ENCODE measurements at regions not wholly inside any gene's neighbourhood (a gene's known extent, or its start where the extent isn't known, plus 50 kb on each side); places are given as distances from the start of the nearest gene placed in this dataset.
"Not testable (repeated sequence)": the region's sequence is repeated elsewhere in the genome, so short reads cannot be mapped to it uniquely, and the experiment has no call there.

DNA sequence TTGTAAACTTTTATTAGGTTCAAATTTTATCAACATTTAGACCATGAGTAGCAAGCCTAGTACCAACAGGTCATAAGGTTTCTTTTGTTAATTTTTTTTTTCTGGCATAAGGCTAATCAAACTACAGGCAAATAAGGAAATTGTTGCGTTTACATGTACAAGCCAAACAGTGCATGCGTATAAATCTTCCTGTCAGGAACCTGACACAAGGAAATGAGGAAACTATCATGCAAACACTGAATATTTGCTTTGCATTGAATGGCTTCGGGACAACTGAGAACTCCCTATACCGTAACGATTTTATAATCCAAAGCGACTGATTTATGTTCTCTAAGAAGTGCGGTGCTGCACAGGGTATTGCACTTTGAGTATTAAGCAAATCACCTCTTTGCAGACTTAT lies 133.0 kb upstream of the TRPC4 start:
- TF ChIP-seq POLR2A (IDR thresholded peaks at IDR 0.05; ENCODE audit: low read depth, low read length): no peak
- FAIRE-seq (no peak), DNase-seq (ENCODE audit: insufficient read length, low spot score) (no peak)

DNA sequence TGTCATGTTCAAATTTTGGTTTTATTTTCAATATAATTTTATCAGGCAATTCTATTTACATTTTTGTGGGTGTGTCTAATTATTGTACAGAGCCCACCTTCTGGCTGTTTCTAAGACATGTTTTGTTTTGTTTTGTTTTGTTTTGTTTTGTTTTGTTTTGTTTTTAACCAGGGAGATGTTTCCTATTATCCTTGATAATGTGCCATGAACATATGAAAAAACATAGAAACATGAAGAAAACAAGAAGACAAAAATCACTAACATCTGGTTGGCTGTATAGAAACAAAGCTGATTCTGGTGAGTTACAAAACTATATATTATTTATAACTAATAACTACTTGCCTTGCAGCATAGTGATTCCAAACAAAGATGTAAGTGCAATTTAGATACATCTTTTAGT lies 128.1 kb upstream of the TRPC4 start:
- no peak for FAIRE-seq
- DNase-seq (ENCODE audit: insufficient read length, low spot score): no peak
- TF ChIP-seq POLR2A (IDR thresholded peaks at IDR 0.05; ENCODE audit: low read depth, low read length): no peak

DNA sequence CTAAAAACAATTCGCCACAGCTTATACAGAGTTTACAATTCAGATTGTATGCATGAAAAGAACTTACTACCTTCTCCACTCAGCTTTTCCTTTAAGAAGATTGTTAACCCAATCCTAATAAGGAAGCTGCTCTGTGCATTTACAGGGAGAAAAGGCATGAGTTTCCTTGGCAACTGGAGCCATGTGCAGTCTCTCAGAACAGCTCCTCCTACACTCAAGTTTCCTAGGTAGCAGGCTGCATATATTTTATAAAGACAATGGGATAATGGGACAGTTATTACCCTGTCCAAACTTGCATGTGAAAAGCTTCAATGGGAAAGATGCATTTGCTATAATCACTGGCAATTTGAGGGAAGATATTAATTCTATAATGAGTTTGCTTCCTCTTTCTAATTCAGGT lies 125.5 kb upstream of the TRPC4 start:
- TF ChIP-seq POLR2A (IDR thresholded peaks at IDR 0.05; ENCODE audit: low read depth, low read length): no peak
- FAIRE-seq (no peak), DNase-seq (ENCODE audit: insufficient read length, low spot score) (no peak)

DNA sequence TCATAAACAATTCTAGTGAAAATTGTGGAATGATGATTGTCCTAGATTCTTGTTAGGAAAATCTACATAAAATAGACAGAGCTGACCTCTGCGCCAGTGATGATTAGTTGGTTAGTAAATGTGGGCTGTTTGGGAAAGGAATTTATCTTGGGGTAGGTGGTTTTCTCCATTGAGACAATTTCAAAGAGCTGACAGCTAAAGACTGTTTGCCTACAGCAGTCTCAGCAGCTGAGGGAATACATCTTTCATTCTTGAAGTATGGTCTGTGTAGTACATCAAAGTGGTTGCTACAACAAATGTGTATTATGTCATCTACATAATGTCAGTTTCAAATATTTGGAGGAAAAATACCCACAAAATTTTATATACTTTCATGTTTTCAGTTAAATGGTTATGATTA lies 117.2 kb upstream of the TRPC4 start:
- FAIRE-seq (no peak), DNase-seq (ENCODE audit: insufficient read length, low spot score) (no peak)
- TF ChIP-seq POLR2A (IDR thresholded peaks at IDR 0.05; ENCODE audit: low read depth, low read length): no peak

- DNase-seq (ENCODE audit: insufficient read length, low spot score) (no peak), FAIRE-seq (no peak)
- TF ChIP-seq POLR2A (IDR thresholded peaks at IDR 0.05; ENCODE audit: low read depth, low read length): no peak
Observed at GRCh38 chr13:37985281-37985680, 115.7 kb upstream of the TRPC4 start.

- FAIRE-seq (no peak), DNase-seq (ENCODE audit: insufficient read length, low spot score) (no peak)
- TF ChIP-seq POLR2A (IDR thresholded peaks at IDR 0.05; ENCODE audit: low read depth, low read length): no peak
Observed at GRCh38 chr13:37984357-37984756, 114.8 kb upstream of the TRPC4 start.

DNA sequence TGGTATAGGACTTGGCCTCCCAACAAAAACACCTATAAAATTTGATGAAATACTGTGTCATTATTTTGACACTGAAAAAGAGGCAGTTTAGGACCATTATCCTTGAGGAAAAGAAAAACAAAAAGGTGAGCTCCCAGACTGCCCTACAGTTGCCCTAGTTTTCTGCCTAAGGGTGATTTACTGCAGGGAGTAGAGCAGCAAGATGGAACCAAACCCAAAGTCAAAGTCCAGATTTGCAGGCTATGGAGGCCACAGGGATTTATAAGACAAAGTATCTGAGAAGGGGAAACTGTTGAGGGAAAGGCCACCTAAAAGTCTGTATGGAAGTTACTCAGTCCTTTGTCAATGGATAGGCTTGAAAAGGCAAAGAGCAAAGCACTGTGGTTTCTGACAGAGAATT lies 112.4 kb upstream of the TRPC4 start:
- no peak for FAIRE-seq

GRCh38 chr13:37978680-37979079 lies 109.1 kb upstream of the TRPC4 start:
- no peak for TF ChIP-seq POLR2A (IDR thresholded peaks at IDR 0.05; ENCODE audit: low read depth, low read length)
- DNase-seq (ENCODE audit: insufficient read length, low spot score): no peak
- no peak for FAIRE-seq

More for the DNA sequence above, 112.4 kb upstream of the TRPC4 start:
- no peak for DNase-seq (ENCODE audit: insufficient read length, low spot score)
- TF ChIP-seq POLR2A (IDR thresholded peaks at IDR 0.05; ENCODE audit: low read depth, low read length): no peak

- no peak for DNase-seq (ENCODE audit: insufficient read length, low spot score)
- no peak for FAIRE-seq
- no peak for TF ChIP-seq POLR2A (IDR thresholded peaks at IDR 0.05; ENCODE audit: low read depth, low read length)
Observed at GRCh38 chr13:37968555-37968954, 99.0 kb upstream of the TRPC4 start.

- DNase-seq (ENCODE audit: insufficient read length, low spot score): no peak
- no peak for TF ChIP-seq POLR2A (IDR thresholded peaks at IDR 0.05; ENCODE audit: low read depth, low read length)
- no peak for FAIRE-seq
Observed at GRCh38 chr13:37966266-37966665, 96.7 kb upstream of the TRPC4 start.

- no peak for FAIRE-seq
- DNase-seq (ENCODE audit: insufficient read length, low spot score): no peak
- TF ChIP-seq POLR2A (IDR thresholded peaks at IDR 0.05; ENCODE audit: low read depth, low read length): no peak
Observed at GRCh38 chr13:37960427-37960826, 90.9 kb upstream of the TRPC4 start.

DNA sequence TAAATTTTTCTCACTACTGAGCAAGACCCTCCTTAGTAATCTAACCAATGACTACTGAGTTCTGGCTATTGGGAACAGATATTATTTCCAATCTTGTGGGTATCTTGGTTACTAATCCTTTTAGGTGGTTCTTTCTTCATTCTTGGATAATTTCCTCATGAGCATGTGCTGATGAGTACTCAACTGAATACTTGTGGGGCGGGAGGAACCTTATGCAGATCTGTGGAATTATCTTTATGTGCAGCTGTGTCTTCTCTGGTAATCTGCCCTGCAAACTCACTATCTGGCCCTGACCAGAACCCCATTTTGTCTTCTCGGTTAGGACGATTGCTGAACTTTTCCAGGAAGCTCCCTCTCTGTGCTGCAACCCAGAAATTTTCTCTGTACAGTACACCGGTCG lies 89.7 kb upstream of the TRPC4 start:
- DNase-seq (ENCODE audit: insufficient read length, low spot score): no peak
- no peak for FAIRE-seq
- no peak for TF ChIP-seq POLR2A (IDR thresholded peaks at IDR 0.05; ENCODE audit: low read depth, low read length)

DNA sequence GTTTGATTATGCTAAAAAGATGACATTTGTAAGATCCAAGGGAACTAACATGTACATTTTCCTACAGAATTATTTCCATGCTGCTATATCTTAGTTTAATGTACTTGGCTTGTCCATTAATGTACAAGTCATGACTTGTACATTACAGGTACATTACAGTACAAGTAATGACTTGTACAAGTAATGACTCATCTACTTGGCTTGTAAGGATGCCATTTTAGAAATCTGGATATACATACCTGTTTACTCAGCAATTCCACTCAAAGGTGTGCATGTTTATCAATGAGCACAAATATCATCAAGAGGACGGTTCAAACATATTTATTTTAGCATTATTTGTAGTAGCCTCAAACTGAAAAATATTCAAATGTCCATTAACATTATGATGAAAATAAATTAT lies 87.0 kb upstream of the TRPC4 start:
- DNase-seq (ENCODE audit: insufficient read length, low spot score) (no peak), FAIRE-seq (peak; percentile 45)
- TF ChIP-seq POLR2A (IDR thresholded peaks at IDR 0.05; ENCODE audit: low read depth, low read length): no peak

- not testable (repeated sequence) for FAIRE-seq; DNase-seq (ENCODE audit: insufficient read length, low spot score)
Observed at GRCh38 chr13:37954597-37954996, 85.0 kb upstream of the TRPC4 start.

GRCh38 chr13:37954191-37954590 lies 84.6 kb upstream of the TRPC4 start:
- TF ChIP-seq POLR2A (IDR thresholded peaks at IDR 0.05; ENCODE audit: low read depth, low read length): no peak
- FAIRE-seq: no peak
- DNase-seq (ENCODE audit: insufficient read length, low spot score): no peak

GRCh38 chr13:37953696-37954095 lies 84.1 kb upstream of the TRPC4 start:
- DNase-seq (ENCODE audit: insufficient read length, low spot score): no peak
- no peak for FAIRE-seq
- no peak for TF ChIP-seq POLR2A (IDR thresholded peaks at IDR 0.05; ENCODE audit: low read depth, low read length)

All from H54 (cell line).